Memory B cell (primary cell): ENCODE measurements at regions not wholly inside any gene's neighbourhood (a gene's known extent, or its start where the extent isn't known, plus 50 kb on each side); places are given as distances from the start of the nearest gene placed in this dataset.

Experiments
- ATAC-seq: fragments of 150-1000 bp; cut with Tn5 transposase; 2 replicates; pipeline ENCODE4 v1.10.0; 2021; ENCODE audit warnings: low read depth, mild to moderate bottlenecking, moderate library complexity
- DNase-seq, 2 donors: peaks; one replicate each; pipeline ENCODE4 v3.0.0; 2022; ENCODE audit warnings: low spot score in 2 of 2
- H3K27ac Mint-ChIP-seq: one replicate; pipeline ENCODE4 v1.8.0; 2022; ENCODE audit warnings: mild to moderate bottlenecking, moderate library complexity, mixed read lengths
- H3K27me3 Mint-ChIP-seq: one replicate; pipeline ENCODE4 v1.8.0; 2022; ENCODE audit warnings: mixed read lengths
- H3K36me3 Mint-ChIP-seq: one replicate; pipeline ENCODE4 v1.8.0; 2022; ENCODE audit warnings: mild to moderate bottlenecking, mixed read lengths
- H3K4me1 Mint-ChIP-seq: one replicate; pipeline ENCODE4 v1.8.0; 2022; ENCODE audit warnings: mixed read lengths
- H3K4me3 Mint-ChIP-seq: one replicate; pipeline ENCODE4 v1.8.0; 2022; ENCODE audit warnings: mild to moderate bottlenecking, moderate library complexity, mixed read lengths
- H3K9me3 Mint-ChIP-seq: one replicate; pipeline ENCODE4 v1.8.0; 2022; ENCODE audit warnings: mixed read lengths

DNA sequence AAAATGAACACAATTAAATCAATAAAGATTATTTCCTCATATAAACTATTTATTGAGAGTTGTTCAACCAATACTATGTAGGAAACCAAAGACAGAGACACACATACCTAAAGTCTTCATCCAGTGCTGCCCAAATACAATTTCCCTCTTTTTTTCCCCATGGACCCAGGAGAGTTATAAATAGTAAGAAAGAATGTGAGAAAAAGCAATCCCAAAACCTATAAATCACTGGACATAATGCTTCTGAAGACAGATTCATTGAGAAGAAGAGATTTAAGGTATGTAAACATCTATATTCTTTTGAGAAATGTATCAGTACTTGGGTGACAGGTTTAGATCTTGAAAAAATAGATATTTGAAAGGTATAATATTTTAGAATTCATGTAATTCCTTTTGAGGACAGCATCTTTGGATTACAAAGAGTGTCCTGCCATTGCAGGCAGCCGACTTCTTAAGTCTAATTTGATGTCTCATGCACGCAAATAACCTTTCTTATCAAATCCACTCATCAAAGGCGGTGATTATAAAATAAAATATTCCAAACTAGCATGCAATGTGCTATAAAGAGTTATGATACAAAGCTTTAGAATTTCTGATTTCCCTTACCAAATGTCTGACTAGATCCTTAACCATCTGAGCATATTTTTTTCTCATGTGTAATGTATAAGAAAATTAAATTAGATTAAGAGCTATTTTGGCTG, 739.4 kb downstream of the LIG4 start:
- DNase-seq, result no peak
- no peaks in the 10 kb centered on the region for H3K4me1 Mint-ChIP-seq
- H3K27ac Mint-ChIP-seq, result no peak overlapping the region
- no peaks in the 10 kb centered on the region for H3K36me3 Mint-ChIP-seq
- H3K4me3 Mint-ChIP-seq, result no peak overlapping the region
- H3K27me3 Mint-ChIP-seq, result no peaks in the 10 kb centered on the region
- H3K9me3 Mint-ChIP-seq, result peaks cover 3% of the 10 kb centered on the region
- no peak for ATAC-seq

DNA sequence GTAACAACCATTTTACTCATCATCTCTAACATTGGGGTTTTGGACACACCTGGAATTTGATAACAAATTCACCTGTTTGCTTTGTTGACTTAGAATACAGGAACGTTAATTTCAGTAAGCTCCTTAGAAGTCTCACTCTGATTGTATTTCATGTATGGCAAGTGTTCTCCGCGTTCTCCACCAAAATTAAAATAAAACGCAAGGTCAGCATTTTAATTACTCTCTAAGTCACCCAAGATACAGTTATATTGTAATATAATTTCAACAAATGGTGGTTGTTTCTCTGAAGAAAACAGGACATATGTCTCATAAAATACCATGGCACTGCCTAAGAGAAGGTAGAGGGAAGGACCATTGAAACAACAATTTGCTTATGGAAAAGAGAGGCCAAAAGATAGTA, 742.1 kb downstream of the LIG4 start:
- DNase-seq (no peak), ATAC-seq (no peak)
- Mint-ChIP-seq H3K4me1 (no peaks in the 10 kb centered on the region), H3K27me3 (no peaks in the 10 kb centered on the region), H3K36me3 (no peaks in the 10 kb centered on the region), H3K27ac (no peak overlapping the region), H3K4me3 (no peak overlapping the region), H3K9me3 (peaks cover 3% of the 10 kb centered on the region)

DNA sequence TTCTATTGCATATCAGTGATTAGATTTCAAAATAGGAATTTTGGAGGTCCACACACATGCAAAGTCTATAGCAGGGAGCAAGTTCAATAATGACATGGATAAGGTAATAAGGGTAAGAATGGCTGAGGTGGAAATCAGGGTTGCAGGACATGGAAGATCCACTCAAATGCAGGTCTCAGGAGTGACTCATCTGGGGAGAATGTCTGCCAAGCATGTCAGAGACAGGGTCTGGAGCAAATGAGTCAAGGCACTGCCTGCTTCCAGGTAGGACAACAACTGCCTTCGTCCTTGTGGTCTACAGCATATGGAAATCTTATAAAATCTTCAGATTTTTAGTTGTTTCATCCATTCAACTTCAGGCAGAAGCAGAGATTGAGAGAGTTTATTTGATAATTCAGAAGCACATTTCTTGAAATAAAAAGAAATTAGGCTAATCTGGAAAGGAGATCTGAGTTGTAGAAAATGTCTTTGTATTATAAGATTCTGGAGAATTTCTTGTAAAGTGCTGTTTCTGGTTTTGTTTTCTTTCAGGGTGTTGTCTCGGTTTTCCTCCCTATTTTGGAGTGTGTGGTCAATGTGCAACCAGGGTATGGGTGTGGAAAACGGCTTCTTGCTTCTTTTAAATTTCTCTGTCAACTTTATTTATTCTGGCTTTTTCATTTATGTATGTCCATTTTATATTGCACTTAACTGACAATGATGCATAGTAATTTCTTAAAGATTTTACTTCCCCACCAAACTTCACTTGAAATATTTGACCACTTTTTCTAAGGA, 748.8 kb downstream of the LIG4 start:
- Mint-ChIP-seq H3K27ac (no peak overlapping the region), H3K9me3 (peaks cover 3% of the 10 kb centered on the region), H3K4me1 (no peaks in the 10 kb centered on the region), H3K27me3 (no peaks in the 10 kb centered on the region), H3K4me3 (no peak overlapping the region), H3K36me3 (no peaks in the 10 kb centered on the region)
- ATAC-seq (no peak), DNase-seq (no peak)

- no peaks in the 10 kb centered on the region for H3K4me1 Mint-ChIP-seq
- DNase-seq (no peak), ATAC-seq (no peak)
- no peaks in the 10 kb centered on the region for H3K36me3 Mint-ChIP-seq
- H3K9me3 Mint-ChIP-seq, result peaks cover 4% of the 10 kb centered on the region
- H3K27me3 Mint-ChIP-seq, result no peaks in the 10 kb centered on the region
- H3K4me3 Mint-ChIP-seq, result no peak overlapping the region
- no peak overlapping the region for H3K27ac Mint-ChIP-seq
These were observed 752.8 kb downstream of the LIG4 start for GRCh38 chr13:107462501-107462900.

GRCh38 chr13:107461751-107462150, 753.6 kb downstream of the LIG4 start:
- Mint-ChIP-seq H3K4me1 (no peaks in the 10 kb centered on the region), H3K36me3 (no peaks in the 10 kb centered on the region), H3K27me3 (no peaks in the 10 kb centered on the region), H3K27ac (no peak overlapping the region), H3K9me3 (peaks cover 4% of the 10 kb centered on the region), H3K4me3 (no peak overlapping the region)
- no peak for DNase-seq
- no peak for ATAC-seq

GRCh38 chr13:107459430-107459829, 755.9 kb downstream of the LIG4 start:
- no peak for ATAC-seq
- H3K9me3 Mint-ChIP-seq, result peaks cover 4% of the 10 kb centered on the region

GRCh38 chr13:107458269-107458668, 757.1 kb downstream of the LIG4 start:
- no peaks in the 10 kb centered on the region for H3K27me3 Mint-ChIP-seq
- no peaks in the 10 kb centered on the region for H3K36me3 Mint-ChIP-seq
- DNase-seq (no peak), ATAC-seq (no peak)
- H3K4me3 Mint-ChIP-seq, result no peak overlapping the region
- H3K27ac Mint-ChIP-seq, result no peak overlapping the region
- H3K4me1 Mint-ChIP-seq, result no peaks in the 10 kb centered on the region
- peaks cover 9% of the 10 kb centered on the region for H3K9me3 Mint-ChIP-seq

More at GRCh38 chr13:107459430-107459829, 755.9 kb downstream of the LIG4 start:
- Mint-ChIP-seq H3K27ac (no peak overlapping the region), H3K4me1 (no peaks in the 10 kb centered on the region), H3K27me3 (no peaks in the 10 kb centered on the region), H3K36me3 (no peaks in the 10 kb centered on the region), H3K4me3 (no peak overlapping the region)
- no peak for DNase-seq

GRCh38 chr13:107457686-107458085, 757.6 kb downstream of the LIG4 start:
- Mint-ChIP-seq H3K27me3 (no peaks in the 10 kb centered on the region), H3K4me1 (no peaks in the 10 kb centered on the region), H3K36me3 (no peaks in the 10 kb centered on the region), H3K27ac (no peak overlapping the region), H3K4me3 (no peak overlapping the region), H3K9me3 (peaks cover 10% of the 10 kb centered on the region)
- no peak for DNase-seq
- no peak for ATAC-seq

DNA sequence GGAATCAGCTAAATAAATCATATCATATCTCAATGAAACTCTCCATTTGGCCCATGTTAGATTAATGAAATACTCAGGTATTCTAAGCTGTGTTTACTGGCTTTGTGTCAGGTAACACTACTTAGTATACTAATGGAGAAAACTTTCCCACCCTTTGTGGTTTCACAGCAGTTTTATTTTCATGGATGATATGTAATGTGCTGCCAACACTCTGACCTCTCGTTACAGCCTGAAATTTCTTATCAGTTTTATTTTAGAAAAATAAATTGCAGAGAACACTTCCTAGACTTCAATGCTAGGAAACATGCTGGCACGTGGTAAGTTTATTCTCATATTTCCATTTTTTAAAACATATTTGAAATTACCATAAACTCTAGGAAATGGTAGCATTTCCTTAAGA, 758.9 kb downstream of the LIG4 start:
- Mint-ChIP-seq H3K27ac (no peak overlapping the region), H3K36me3 (no peaks in the 10 kb centered on the region), H3K9me3 (peaks cover 13% of the 10 kb centered on the region), H3K27me3 (no peaks in the 10 kb centered on the region), H3K4me3 (no peak overlapping the region), H3K4me1 (no peaks in the 10 kb centered on the region)
- DNase-seq (no peak), ATAC-seq (no peak)

DNA sequence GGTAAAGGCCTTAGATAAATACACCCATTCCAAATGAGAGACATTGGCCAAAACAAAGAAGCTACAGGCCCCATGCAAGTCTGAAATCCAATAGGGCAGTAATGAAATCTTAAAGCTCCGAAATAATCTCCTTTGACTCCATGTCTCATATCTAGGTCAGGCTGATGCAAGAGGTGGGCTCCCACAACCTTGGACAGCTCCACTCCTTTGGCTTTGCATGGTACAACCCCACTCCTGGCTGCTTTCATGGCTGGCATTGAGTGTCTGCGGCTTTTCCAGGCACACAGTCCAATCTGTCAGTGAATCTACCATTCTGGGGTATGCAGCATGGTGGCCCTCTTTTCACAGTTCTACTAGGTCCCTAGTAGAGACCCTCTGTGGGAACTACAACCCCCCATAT, 762.5 kb downstream of the LIG4 start:
- peaks cover 18% of the 10 kb centered on the region for H3K9me3 Mint-ChIP-seq
- no peaks in the 10 kb centered on the region for H3K27me3 Mint-ChIP-seq
- H3K4me3 Mint-ChIP-seq, result no peak overlapping the region
- no peak for DNase-seq
- H3K36me3 Mint-ChIP-seq, result no peaks in the 10 kb centered on the region
- no peaks in the 10 kb centered on the region for H3K4me1 Mint-ChIP-seq
- no peak for ATAC-seq
- H3K27ac Mint-ChIP-seq, result no peak overlapping the region

DNA sequence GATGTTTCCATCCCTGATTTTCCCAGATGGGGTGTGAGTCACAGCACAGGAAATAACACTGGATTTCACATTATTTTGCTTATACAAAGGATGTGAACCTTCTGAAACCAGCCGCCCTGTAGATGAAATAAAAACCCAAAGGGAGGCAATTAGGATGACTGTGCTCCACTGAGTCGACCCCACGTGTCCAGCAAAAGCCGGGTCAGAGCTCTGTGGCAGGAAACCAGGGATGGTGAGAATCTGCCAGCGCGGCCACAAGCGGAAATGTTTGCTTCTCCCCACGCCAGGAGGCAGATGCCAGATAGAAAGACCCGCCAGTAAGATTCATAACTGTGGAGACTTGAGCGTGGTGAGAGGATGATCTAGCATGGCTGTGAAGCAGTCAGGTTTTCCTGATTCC, 764.4 kb downstream of the LIG4 start:
- Mint-ChIP-seq H3K36me3 (no peaks in the 10 kb centered on the region), H3K4me3 (no peak overlapping the region), H3K9me3 (peaks cover 20% of the 10 kb centered on the region), H3K4me1 (no peaks in the 10 kb centered on the region), H3K27ac (no peak overlapping the region), H3K27me3 (no peaks in the 10 kb centered on the region)
- no peak for ATAC-seq
- DNase-seq, result no peak

GRCh38 chr13:107450431-107450830, 764.9 kb downstream of the LIG4 start:
- H3K36me3 Mint-ChIP-seq, result no peaks in the 10 kb centered on the region
- no peak overlapping the region for H3K4me3 Mint-ChIP-seq
- H3K27me3 Mint-ChIP-seq, result no peaks in the 10 kb centered on the region
- no peak overlapping the region for H3K27ac Mint-ChIP-seq
- ATAC-seq, result no peak
- no peaks in the 10 kb centered on the region for H3K4me1 Mint-ChIP-seq
- DNase-seq, result no peak
- peaks cover 19% of the 10 kb centered on the region for H3K9me3 Mint-ChIP-seq

DNA sequence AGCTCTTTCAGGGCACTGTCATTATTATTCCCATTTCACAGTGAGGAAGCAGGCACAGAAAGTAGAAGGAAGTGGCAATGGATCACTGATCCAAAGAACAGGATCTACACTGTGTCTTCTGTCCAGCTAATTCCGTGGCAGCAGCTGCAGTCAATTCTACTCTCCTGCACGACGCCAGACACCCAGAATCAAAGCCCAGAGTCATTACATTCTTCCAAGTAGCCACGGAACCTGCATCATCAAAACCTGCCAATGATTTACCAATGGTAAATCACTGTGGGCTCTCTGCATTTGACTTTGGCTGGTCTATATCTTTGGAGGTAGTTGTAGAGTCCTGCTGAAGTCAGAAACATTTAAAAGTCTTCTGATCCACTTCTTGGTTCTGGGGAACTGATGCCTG, 767.7 kb downstream of the LIG4 start:
- Mint-ChIP-seq H3K4me3 (no peak overlapping the region), H3K27me3 (no peaks in the 10 kb centered on the region)
- no peak for DNase-seq

GRCh38 chr13:107441279-107441678, 774.1 kb downstream of the LIG4 start:
- no peaks in the 10 kb centered on the region for H3K4me1 Mint-ChIP-seq

More for the DNA sequence above, 767.7 kb downstream of the LIG4 start:
- Mint-ChIP-seq H3K27ac (no peak overlapping the region), H3K9me3 (peaks cover 11% of the 10 kb centered on the region), H3K36me3 (no peaks in the 10 kb centered on the region), H3K4me1 (no peaks in the 10 kb centered on the region)
- no peak for ATAC-seq

GRCh38 chr13:107438251-107438650, 777.1 kb downstream of the LIG4 start:
- Mint-ChIP-seq H3K4me3 (no peak overlapping the region), H3K4me1 (no peaks in the 10 kb centered on the region), H3K36me3 (no peaks in the 10 kb centered on the region), H3K9me3 (peaks cover 6% of the 10 kb centered on the region), H3K27ac (no peak overlapping the region), H3K27me3 (no peaks in the 10 kb centered on the region)
- ATAC-seq (no peak), DNase-seq (no peak)

More at GRCh38 chr13:107441279-107441678, 774.1 kb downstream of the LIG4 start:
- H3K27ac Mint-ChIP-seq, result no peak overlapping the region
- H3K9me3 Mint-ChIP-seq, result peaks cover 6% of the 10 kb centered on the region
- ATAC-seq (no peak), DNase-seq (no peak)
- no peak overlapping the region for H3K4me3 Mint-ChIP-seq
- no peaks in the 10 kb centered on the region for H3K36me3 Mint-ChIP-seq
- H3K27me3 Mint-ChIP-seq, result no peaks in the 10 kb centered on the region
